ENCODE measurements at regions not wholly inside any gene's neighbourhood (a gene's known extent, or its start where the extent isn't known, plus 50 kb on each side); places are given as distances from the start of the nearest gene placed in this dataset.

- no peak overlapping the region for H3K27ac ChIP-seq
- intact Hi-C loops (cut with micrococcal nuclease; ENCODE audit: unreplicated experiment) = no loop called here
- TF ChIP-seq EZH2 (IDR thresholded peaks at IDR 0.05; ENCODE audit: low read depth) (no peak), CTCF (conservative IDR thresholded peaks at IDR 0.05) (no peak)
- no peak overlapping the region for H3K4me3 ChIP-seq
- no peak overlapping the region for H2AFZ ChIP-seq
- H3K4me1 ChIP-seq (replicated peaks; ENCODE audit: insufficient read depth) = no peaks in the 10 kb centered on the region
- ChIA-PET POLR2A (ENCODE audit: unreplicated experiment) (no interaction called here), CTCF (no interaction called here)
- H3K9me2 ChIP-seq (ENCODE audit: insufficient read depth) = no peaks in the 10 kb centered on the region
- H3K27me3 ChIP-seq (ENCODE audit: insufficient read depth, low read depth) = peaks cover 96% of the 10 kb centered on the region
- no TSS peak for BruUV-seq (replicated peaks)
- no peaks in the 10 kb centered on the region for H3K9me3 ChIP-seq (ENCODE audit: insufficient read depth, low read depth)
- no peaks in the 10 kb centered on the region for H3K36me3 ChIP-seq (ENCODE audit: low read depth)
- no peak overlapping the region for H3K4me2 ChIP-seq
- no peaks in the 10 kb centered on the region for H3F3A ChIP-seq (ENCODE audit: insufficient read depth, low read depth)
- H4K20me1 ChIP-seq (ENCODE audit: insufficient read depth) = no peaks in the 10 kb centered on the region
- DNase-seq = no peak
- H3K79me2 ChIP-seq (ENCODE audit: low read depth) = no peaks in the 10 kb centered on the region
Observed at GRCh38 chr3:124540550-124541211, 189.6 kb upstream of the UMPS start.

- CTCF ChIA-PET = no interaction called here
Observed at GRCh38 chr3:124542214-124542869, 187.9 kb upstream of the UMPS start.

GRCh38 chr3:124545891-124546290 is 184.4 kb upstream of the UMPS start:
- Histone ChIP-seq H4K20me1 (ENCODE audit: insufficient read depth) (no peaks in the 10 kb centered on the region), H3K79me2 (ENCODE audit: low read depth) (no peaks in the 10 kb centered on the region), H2AFZ (no peak overlapping the region), H3K27me3 (ENCODE audit: insufficient read depth, low read depth) (peaks cover 57% of the 10 kb centered on the region), H3K9me3 (ENCODE audit: insufficient read depth, low read depth) (no peaks in the 10 kb centered on the region), H3K9me2 (ENCODE audit: insufficient read depth) (no peaks in the 10 kb centered on the region), H3K36me3 (ENCODE audit: low read depth) (no peaks in the 10 kb centered on the region), H3K27ac (no peak overlapping the region), H3K4me2 (no peak overlapping the region), H3K4me1 (replicated peaks; ENCODE audit: insufficient read depth) (no peaks in the 10 kb centered on the region), H3F3A (ENCODE audit: insufficient read depth, low read depth) (no peaks in the 10 kb centered on the region), H3K4me3 (no peak overlapping the region)
- BruUV-seq (replicated peaks) = no TSS peak
- ChIA-PET CTCF (no interaction called here), POLR2A (ENCODE audit: unreplicated experiment) (no interaction called here)
- no peak for TF ChIP-seq EZH2 (IDR thresholded peaks at IDR 0.05; ENCODE audit: low read depth)
- TF ChIP-seq CTCF (conservative IDR thresholded peaks at IDR 0.05) = no peak
- intact Hi-C loops (cut with micrococcal nuclease; ENCODE audit: unreplicated experiment) = loop anchor here (1.0 kb wide), 1 partner anchor 74 kb away; no protein-coding TSS in a partner anchor
- DNase-seq = no peak

More at GRCh38 chr3:124542214-124542869, 187.9 kb upstream of the UMPS start:
- Histone ChIP-seq H4K20me1 (ENCODE audit: insufficient read depth) (no peaks in the 10 kb centered on the region), H3K9me3 (ENCODE audit: insufficient read depth, low read depth) (no peaks in the 10 kb centered on the region), H3F3A (ENCODE audit: insufficient read depth, low read depth) (no peaks in the 10 kb centered on the region), H3K36me3 (ENCODE audit: low read depth) (no peaks in the 10 kb centered on the region), H3K9me2 (ENCODE audit: insufficient read depth) (no peaks in the 10 kb centered on the region), H3K4me1 (replicated peaks; ENCODE audit: insufficient read depth) (no peaks in the 10 kb centered on the region), H3K27me3 (ENCODE audit: insufficient read depth, low read depth) (peaks cover 89% of the 10 kb centered on the region), H2AFZ (no peak overlapping the region), H3K27ac (no peak overlapping the region), H3K79me2 (ENCODE audit: low read depth) (no peaks in the 10 kb centered on the region), H3K4me2 (no peak overlapping the region), H3K4me3 (no peak overlapping the region)
- BruUV-seq (replicated peaks) = no TSS peak
- intact Hi-C loops (cut with micrococcal nuclease; ENCODE audit: unreplicated experiment) = no loop called here
- no peak for DNase-seq
- POLR2A ChIA-PET (ENCODE audit: unreplicated experiment) = no interaction called here
- TF ChIP-seq EZH2 (IDR thresholded peaks at IDR 0.05; ENCODE audit: low read depth) (no peak), CTCF (conservative IDR thresholded peaks at IDR 0.05) (no peak)
